ENCODE measurements at regions not wholly inside any gene's neighbourhood (a gene's known extent, or its start where the extent isn't known, plus 50 kb on each side); places are given as distances from the start of the nearest gene placed in this dataset.

- no peak for TF ChIP-seq CTCF (IDR thresholded peaks at IDR 0.05)
- no peak overlapping the region for H3K4me3 ChIP-seq
- H3K27ac ChIP-seq = no peak overlapping the region
- DNase-seq (ENCODE audit: low spot score) = no peak
Observed at GRCh38 chr2:120898961-120899750, 163.5 kb downstream of the GLI2 start.

GRCh38 chr2:120899771-120900170 is 164.1 kb downstream of the GLI2 start:
- no peak for DNase-seq (ENCODE audit: low spot score)
- TF ChIP-seq CTCF (IDR thresholded peaks at IDR 0.05) = no peak
- Histone ChIP-seq H3K27ac (no peak overlapping the region), H3K4me3 (no peak overlapping the region)

- no peak for DNase-seq (ENCODE audit: low spot score)
Observed at GRCh38 chr2:120901201-120901600, 165.5 kb downstream of the GLI2 start.

GRCh38 chr2:120902592-120902991 is 166.9 kb downstream of the GLI2 start:
- Histone ChIP-seq H3K4me3 (no peak overlapping the region), H3K27ac (no peak overlapping the region)
- DNase-seq (ENCODE audit: low spot score) = no peak
- no peak for TF ChIP-seq CTCF (IDR thresholded peaks at IDR 0.05)

More at GRCh38 chr2:120901201-120901600, 165.5 kb downstream of the GLI2 start:
- TF ChIP-seq CTCF (IDR thresholded peaks at IDR 0.05) = no peak
- Histone ChIP-seq H3K27ac (no peak overlapping the region), H3K4me3 (no peak overlapping the region)

- H3K27ac ChIP-seq = peak overlapping the region; percentile 42 to 73
- no peak overlapping the region for H3K4me3 ChIP-seq
- no peak for TF ChIP-seq CTCF (IDR thresholded peaks at IDR 0.05)
- no peak for DNase-seq (ENCODE audit: low spot score)
Observed at GRCh38 chr2:120904379-120904778, 168.7 kb downstream of the GLI2 start.

GRCh38 chr2:120904830-120905234 is 169.2 kb downstream of the GLI2 start:
- DNase-seq (ENCODE audit: low spot score) = no peak
- no peak for TF ChIP-seq CTCF (IDR thresholded peaks at IDR 0.05)
- Histone ChIP-seq H3K27ac (peak overlapping the region in 1 of 2 donors; percentile 73), H3K4me3 (no peak overlapping the region)

GRCh38 chr2:120905298-120905697 is 169.6 kb downstream of the GLI2 start:
- Histone ChIP-seq H3K27ac (peak overlapping the region in 1 of 2 donors; percentile 73), H3K4me3 (no peak overlapping the region)
- no peak for TF ChIP-seq CTCF (IDR thresholded peaks at IDR 0.05)
- no peak for DNase-seq (ENCODE audit: low spot score)

Measured in coronary artery (tissue), 2 donors.